Panc1 (cell line): ENCODE measurements at regions not wholly inside any gene's neighbourhood (a gene's known extent, or its start where the extent isn't known, plus 50 kb on each side); places are given as distances from the start of the nearest gene placed in this dataset.

ENCODE experiments used
- ATAC-seq: fragments of 200-7000 bp; cut with Tn5 transposase; 2 replicates; pipeline ENCODE4 v1.9.1; 2020; ENCODE audit warnings: mild to moderate bottlenecking, moderate library complexity
- BruUV-seq: library from RNA; stranded (reverse); fragments of 400-500 nt; replicated peaks from 2 replicates; lab custom pipeline; 2021; lab: Mats Ljungman, UMichigan
- CTCF ChIA-PET: fragments of 300-600 bp; sonication (Branson Sonifier 250); formaldehyde crosslinking; loops from one replicate; lab custom pipeline; 2022; ENCODE audit warnings: antibody characterized with exemption; lab: Charles Lee
- POLR2A ChIA-PET: fragments of 300-600 bp; sonication (Branson Sonifier 250); formaldehyde crosslinking; loops from one replicate; lab custom pipeline; 2022; ENCODE audit warnings: antibody characterized with exemption; lab: Charles Lee
- DNase-seq: peaks from one replicate; pipeline ENCODE4 v3.0.0-alpha.2; 2010; ENCODE audit warnings: low read depth, low spot score
- H3K27ac ChIP-seq: 2 replicates; pipeline ENCODE4 v1.5.1; 2011; ENCODE audit warnings: mild to moderate bottlenecking, low read length, inconsistent platforms
- H3K27me3 ChIP-seq: fragments of 200-500 bp; sonication (Bioruptor generic); 2 replicates; pipeline ENCODE4 v1.6.0; 2014; ENCODE audit warnings: low read length, inconsistent platforms; ENCODE audit not compliant: control insufficient read depth, insufficient read depth
- H3K36me3 ChIP-seq: fragments of 200-500 bp; sonication (Bioruptor generic); 2 replicates; pipeline ENCODE4 v1.5.1; 2014; ENCODE audit warnings: inconsistent platforms, mild to moderate bottlenecking, low read length, moderate library complexity; ENCODE audit not compliant: control insufficient read depth, insufficient read depth
- H3K4me1 ChIP-seq: 2 replicates; pipeline ENCODE4 v1.5.1; 2011; ENCODE audit warnings: inconsistent platforms, mild to moderate bottlenecking, low read length, moderate library complexity; ENCODE audit not compliant: control insufficient read depth, insufficient read depth
- H3K4me3 ChIP-seq, 2 experiments: 2 replicates each; pipeline ENCODE4 v1.5.1; 2011 to 2012; ENCODE audit warnings: low read depth in 2 of 2, low read length in 2 of 2, mild to moderate bottlenecking in 2 of 2, inconsistent platforms in 1 of 2, moderate library complexity in 1 of 2
- H3K9me3 ChIP-seq: fragments of 200-500 bp; sonication (Bioruptor generic); 2 replicates; pipeline ENCODE4 v1.5.1; 2014; ENCODE audit warnings: low read depth, mild to moderate bottlenecking, inconsistent platforms, low read length, moderate library complexity; ENCODE audit not compliant: control insufficient read depth, insufficient read depth
- CTCF ChIP-seq: fragments of 450-650 bp; IDR thresholded peaks from 2 replicates; pipeline ENCODE4 v1.5.1; 2017; ENCODE audit warnings: mild to moderate bottlenecking
- POLR2AphosphoS5 ChIP-seq: IDR thresholded peaks from 2 replicates; pipeline ENCODE4 v1.6.1; 2012; ENCODE audit warnings: mild to moderate bottlenecking, low read depth, low read length, moderate library complexity
- REST ChIP-seq, 2 experiments: IDR thresholded peaks; 2 replicates each; pipeline ENCODE4 v1.6.1; 2011 to 2012; ENCODE audit warnings: low read depth in 2 of 2, control low read depth in 1 of 2, low read length in 1 of 2, mild to moderate bottlenecking in 1 of 2, moderate library complexity in 1 of 2; ENCODE audit not compliant: insufficient read depth in 1 of 2
- SIN3A ChIP-seq: IDR thresholded peaks from 2 replicates; pipeline ENCODE4 v1.6.1; 2012; ENCODE audit warnings: low read depth, mild to moderate bottlenecking, low read length, moderate library complexity, borderline replicate concordance; ENCODE audit not compliant: insufficient read depth
- TCF7L2 ChIP-seq: IDR thresholded peaks from 2 replicates; pipeline ENCODE4 v1.6.1; 2011; ENCODE audit warnings: mild to moderate bottlenecking, low read depth, low read length, inconsistent platforms
- in situ Hi-C: cut with HindIII; loops from 2 replicates; pipeline ENCODE4 v1.10.0; 2016; ENCODE audit warnings: low sequenced_read_pairs, low pct_unique_long_range_greater_than_20kb
- intact Hi-C: fragments of 100-400 bp; cut with micrococcal nuclease; formaldehyde crosslinking; loops from one replicate; pipeline ENCODE4 v1.10.0; 2022; ENCODE audit not compliant: unreplicated experiment

DNA sequence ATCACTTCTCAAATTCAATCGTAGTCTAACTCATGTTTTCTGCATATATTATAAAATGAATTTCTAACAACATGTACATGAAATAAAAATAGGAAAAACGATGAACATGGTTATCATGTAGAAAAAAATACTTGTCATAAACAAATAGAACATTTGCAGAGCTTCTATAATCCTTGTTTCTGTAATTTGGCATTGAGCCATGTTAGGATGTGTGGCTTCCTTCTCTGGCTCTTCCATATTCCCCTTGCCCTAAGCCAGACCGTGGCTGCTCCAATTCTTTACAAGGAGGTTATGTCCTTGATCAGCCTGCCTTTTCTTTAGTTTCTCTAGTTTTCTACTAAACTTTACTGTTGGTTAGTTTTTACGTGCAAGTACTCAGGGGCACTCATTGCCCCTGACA lies 155.3 kb downstream of the COL6A3 start:
- DNase-seq: no peak
- no peak for ATAC-seq
- H3K36me3 ChIP-seq: no peaks in the 10 kb centered on the region
- ChIA-PET CTCF (no interaction called here), POLR2A (no interaction called here)
- in situ Hi-C loops: no loop called here
- TF ChIP-seq SIN3A (no peak), POLR2AphosphoS5 (no peak), CTCF (no peak), TCF7L2 (no peak), REST (IDR thresholded peaks at IDR 0.05; ENCODE audit: insufficient read depth in 1 of 2, low read depth in 2 of 2, low read length in 1 of 2) (no peak)
- H3K9me3 ChIP-seq: no peaks in the 10 kb centered on the region
- H3K4me1 ChIP-seq: no peaks in the 10 kb centered on the region
- no TSS peak for BruUV-seq
- H3K4me3 ChIP-seq: no peak overlapping the region
- no peaks in the 10 kb centered on the region for H3K27me3 ChIP-seq
- 0 out of 2 replicates have a peak overlapping the region, but pooled peaks have one; percentile 24 for H3K27ac ChIP-seq
- intact Hi-C loops: no loop called here

GRCh38 chr2:237259201-237259600 lies 154.8 kb downstream of the COL6A3 start:
- no peak overlapping the region for H3K27ac ChIP-seq
- in situ Hi-C loops: no loop called here
- CTCF ChIA-PET: no interaction called here
- no peaks in the 10 kb centered on the region for H3K9me3 ChIP-seq
- H3K4me1 ChIP-seq: peaks cover 4% of the 10 kb centered on the region; the same call in 1 of the 2 replicates
- intact Hi-C loops: no loop called here
- no peak for ATAC-seq
- H3K27me3 ChIP-seq: no peaks in the 10 kb centered on the region
- H3K4me3 ChIP-seq: no peak overlapping the region
- POLR2A ChIA-PET: interaction anchor here (1.3 kb wide), 1 partner anchor 28 kb away, joined by 4 read pairs; no protein-coding TSS in a partner anchor
- TF ChIP-seq CTCF (no peak), REST (IDR thresholded peaks at IDR 0.05; ENCODE audit: insufficient read depth in 1 of 2, low read depth in 2 of 2, low read length in 1 of 2) (no peak), TCF7L2 (no peak), POLR2AphosphoS5 (no peak), SIN3A (no peak)
- H3K36me3 ChIP-seq: no peaks in the 10 kb centered on the region
- no peak for DNase-seq
- no TSS peak for BruUV-seq
